H9 (cell line): ENCODE measurements at regions not wholly inside any gene's neighbourhood (a gene's known extent, or its start where the extent isn't known, plus 50 kb on each side); places are given as distances from the start of the nearest gene placed in this dataset.

Experiments used
- DNase-seq: peaks from one replicate; pipeline ENCODE4 v3.0.0-alpha.2; 2017
- H2AFZ ChIP-seq: one replicate; pipeline ENCODE4 v1.6.1; 2013; ENCODE audit warnings: mild to moderate bottlenecking, low read length, control low read depth, moderate library complexity
- H2AK5ac ChIP-seq: 2 replicates; pipeline ENCODE4 v1.6.1; 2013; ENCODE audit warnings: low read length, control low read depth, mixed read lengths; ENCODE audit not compliant: insufficient read length
- H2BK120ac ChIP-seq: one replicate; pipeline ENCODE4 v1.6.1; 2013; ENCODE audit warnings: low read depth, mild to moderate bottlenecking, low read length, control low read depth, inconsistent platforms; ENCODE audit not compliant: poor library complexity, severe bottlenecking
- H2BK12ac ChIP-seq: 2 replicates; pipeline ENCODE4 v1.6.1; 2013; ENCODE audit warnings: low read length, control low read depth, mixed read lengths, low read depth; ENCODE audit not compliant: insufficient read length
- H2BK15ac ChIP-seq: 2 replicates; pipeline ENCODE4 v1.6.1; 2013; ENCODE audit warnings: low read depth, low read length, control low read depth
- H2BK20ac ChIP-seq: one replicate; pipeline ENCODE4 v1.6.1; 2013; ENCODE audit warnings: low read depth, mild to moderate bottlenecking, low read length, control low read depth, inconsistent platforms; ENCODE audit not compliant: poor library complexity, severe bottlenecking
- H2BK5ac ChIP-seq: 2 replicates; pipeline ENCODE4 v1.6.1; 2013; ENCODE audit warnings: low read length, control low read depth, mixed read lengths; ENCODE audit not compliant: insufficient read length
- H3K14ac ChIP-seq: 2 replicates; pipeline ENCODE4 v1.6.1; 2013; ENCODE audit warnings: low read length, control low read depth; ENCODE audit not compliant: insufficient read depth
- H3K18ac ChIP-seq: 2 replicates; pipeline ENCODE4 v1.6.1; 2013; ENCODE audit warnings: low read depth, mild to moderate bottlenecking, mixed read lengths, low read length, control low read depth; ENCODE audit not compliant: insufficient read length
- H3K23ac ChIP-seq: 2 replicates; pipeline ENCODE4 v1.6.1; 2013; ENCODE audit warnings: low read length, control low read depth, mixed read lengths, low read depth; ENCODE audit not compliant: insufficient read length
- H3K23me2 ChIP-seq: 2 replicates; pipeline ENCODE4 v1.6.1; 2013; ENCODE audit warnings: low read depth, mild to moderate bottlenecking, mixed read lengths, low read length, control low read depth; ENCODE audit not compliant: insufficient read length, poor library complexity, severe bottlenecking
- H3K27ac ChIP-seq: 2 replicates; pipeline ENCODE4 v1.5.1; 2013; ENCODE audit warnings: low read length, control low read depth, mixed read lengths, low read depth; ENCODE audit not compliant: insufficient read length
- H3K27me3 ChIP-seq: 2 replicates; pipeline ENCODE4 v1.6.1; 2013; ENCODE audit warnings: low read length, control low read depth, inconsistent platforms; ENCODE audit not compliant: insufficient read depth
- H3K4ac ChIP-seq: 2 replicates; pipeline ENCODE4 v1.6.1; 2013; ENCODE audit warnings: low read depth, mild to moderate bottlenecking, control low read depth, inconsistent platforms, low read length, moderate library complexity
- H3K4me1 ChIP-seq: 2 replicates; pipeline ENCODE4 v1.6.1; 2013; ENCODE audit warnings: low read length, control low read depth, inconsistent platforms; ENCODE audit not compliant: insufficient read depth
- H3K4me2 ChIP-seq: 2 replicates; pipeline ENCODE4 v1.6.1; 2013; ENCODE audit warnings: low read length, control low read depth, mixed read lengths; ENCODE audit not compliant: insufficient read length, insufficient read depth
- H3K56ac ChIP-seq: 2 replicates; pipeline ENCODE4 v1.6.1; 2013; ENCODE audit warnings: low read depth, mild to moderate bottlenecking, mixed read lengths, low read length, control low read depth; ENCODE audit not compliant: insufficient read length
- H3K79me1 ChIP-seq: 2 replicates; pipeline ENCODE4 v1.6.1; 2013; ENCODE audit warnings: low read depth, mild to moderate bottlenecking, moderate library complexity, low read length, control low read depth, inconsistent platforms; ENCODE audit not compliant: insufficient read depth, poor library complexity, severe bottlenecking
- H3K79me2 ChIP-seq: 2 replicates; pipeline ENCODE4 v1.6.1; 2013; ENCODE audit warnings: low read length, control low read depth, inconsistent platforms; ENCODE audit not compliant: insufficient read depth
- H3K9ac ChIP-seq: 2 replicates; pipeline ENCODE4 v1.6.1; 2013; ENCODE audit warnings: low read length, control low read depth, mixed read lengths; ENCODE audit not compliant: insufficient read length; ENCODE audit errors: extremely low read depth
- H3K9me3 ChIP-seq: one replicate; pipeline ENCODE4 v1.6.1; 2013; ENCODE audit warnings: low read depth, low read length, inconsistent platforms; ENCODE audit not compliant: control insufficient read depth
- H3T11ph ChIP-seq: one replicate; pipeline ENCODE4 v1.6.1; 2013; ENCODE audit warnings: mild to moderate bottlenecking, low read length, control low read depth, inconsistent platforms
- H4K20me1 ChIP-seq: one replicate; pipeline ENCODE4 v1.6.1; 2013; ENCODE audit not compliant: control insufficient read depth, insufficient read length, insufficient read depth
- H4K5ac ChIP-seq: 2 replicates; pipeline ENCODE4 v1.6.1; 2013; ENCODE audit warnings: low read depth, mild to moderate bottlenecking, mixed read lengths, low read length, control low read depth; ENCODE audit not compliant: insufficient read length
- H4K8ac ChIP-seq: replicated peaks from 2 replicates; pipeline ENCODE4 v1.6.1; 2013; ENCODE audit warnings: low read length, control low read depth, mixed read lengths, low read depth; ENCODE audit not compliant: insufficient read length
- H4K91ac ChIP-seq: 2 replicates; pipeline ENCODE4 v1.6.1; 2013; ENCODE audit warnings: low read depth, mild to moderate bottlenecking, moderate library complexity, mixed read lengths, low read length, control low read depth; ENCODE audit not compliant: insufficient read length
- H3K27ac Mint-ChIP-seq, 3 experiments: 2 replicates in 2 of 3; 3 replicates in 1 of 3; pipeline ENCODE4 v1.8.0; 2020 to 2021; ENCODE audit warnings: mixed read lengths in 3 of 3, mild to moderate bottlenecking in 1 of 3, moderate library complexity in 1 of 3
- H3K27me3 Mint-ChIP-seq: 2 replicates; pipeline ENCODE4 v1.8.0; 2021; ENCODE audit warnings: low read depth, mild to moderate bottlenecking, moderate library complexity, mixed read lengths
- H3K36me3 Mint-ChIP-seq, 3 experiments: 2 replicates in 2 of 3; 3 replicates in 1 of 3; pipeline ENCODE4 v1.8.0; 2020 to 2021; ENCODE audit warnings: low read depth in 3 of 3, mixed read lengths in 3 of 3; ENCODE audit not compliant: insufficient read depth in 1 of 3
- H3K4me1 Mint-ChIP-seq, 2 experiments: 2 replicates each; pipeline ENCODE4 v1.8.0; 2020; ENCODE audit warnings: mixed read lengths in 2 of 2
- H3K4me3 Mint-ChIP-seq, 2 experiments: 2 replicates in 1 of 2; 3 replicates in 1 of 2; pipeline ENCODE4 v1.8.0; 2020 to 2021; ENCODE audit warnings: mild to moderate bottlenecking in 2 of 2, mixed read lengths in 2 of 2, moderate library complexity in 1 of 2
- H3K9me3 Mint-ChIP-seq, 2 experiments: 2 replicates in 1 of 2; 3 replicates in 1 of 2; pipeline ENCODE4 v1.8.0; 2020; ENCODE audit warnings: mild to moderate bottlenecking in 2 of 2, mixed read lengths in 2 of 2, moderate library complexity in 1 of 2
- CTCF ChIP-seq: fragments of 200-600 bp; sonication (generic); conservative IDR thresholded peaks from 3 replicates; pipeline ENCODE4 v1.8.0; 2021; ENCODE audit warnings: antibody characterized with exemption, mild to moderate bottlenecking
- WGBS: extraction: QIAGEN DNeasy Blood & Tissue Kit; methylation state at CpG from one replicate; pipeline ENCODE4 v1.1.7; 2013; ENCODE audit warnings: missing lambda C conversion rate, low lambda C conversion rate, mixed read lengths; ENCODE audit not compliant: insufficient read length; ENCODE audit errors: extremely low coverage; 5-methylcytosine and 5-hydroxymethylcytosine counted together

GRCh38 chr2:215712219-215712868 lies 276.5 kb upstream of the FN1 start:
- no peak overlapping the region for H3K18ac ChIP-seq
- Mint-ChIP-seq H3K27me3 (no peaks in the 10 kb centered on the region; the same call in 1 of the 2 replicates), H3K4me1 (0 out of 4 replicates have a peak, but pooled peaks cover 0 to 4% of the 10 kb centered on the region in 2 experiments), H3K27ac (no peak overlapping the region), H3K36me3 (no peaks in the 10 kb centered on the region), H3K9me3 (no peaks in the 10 kb centered on the region), H3K4me3 (no peak overlapping the region)
- no peaks in the 10 kb centered on the region for H3K4me1 ChIP-seq
- H2BK120ac ChIP-seq, result no peak overlapping the region
- no peak overlapping the region for H3K23ac ChIP-seq
- no peak overlapping the region for H3K56ac ChIP-seq
- no peak overlapping the region for H2AFZ ChIP-seq
- no peak overlapping the region for H2BK20ac ChIP-seq
- H4K91ac ChIP-seq, result no peak overlapping the region
- H3K27me3 ChIP-seq, result no peaks in the 10 kb centered on the region
- no peak overlapping the region for H2AK5ac ChIP-seq
- no peak overlapping the region for H2BK15ac ChIP-seq
- H3K9ac ChIP-seq, result no peak overlapping the region
- no peak overlapping the region for H4K8ac ChIP-seq
- H3K79me1 ChIP-seq, result no peaks in the 10 kb centered on the region
- H2BK5ac ChIP-seq, result no peak overlapping the region
- no peak for TF ChIP-seq CTCF
- H4K20me1 ChIP-seq, result no peaks in the 10 kb centered on the region
- H3K79me2 ChIP-seq, result no peaks in the 10 kb centered on the region
- WGBS, result no CpG with 5 or more reads among the region's 3 CpGs
- no peaks in the 10 kb centered on the region for H3K23me2 ChIP-seq
- H4K5ac ChIP-seq, result no peak overlapping the region
- H3K4ac ChIP-seq, result no peak overlapping the region
- H3K14ac ChIP-seq, result no peak overlapping the region
- H3K9me3 ChIP-seq, result no peaks in the 10 kb centered on the region
- DNase-seq, result no peak
- H3K27ac ChIP-seq, result no peak overlapping the region
- H3K4me2 ChIP-seq, result no peak overlapping the region
- no peak overlapping the region for H3T11ph ChIP-seq
- H2BK12ac ChIP-seq, result no peak overlapping the region
